Mesenchymal stem cell (in vitro differentiated cells and primary cell): ENCODE measurements at regions not wholly inside any gene's neighbourhood (a gene's known extent, or its start where the extent isn't known, plus 50 kb on each side); places are given as distances from the start of the nearest gene placed in this dataset.
"Not testable (repeated sequence)": the region's sequence is repeated elsewhere in the genome, so short reads cannot be mapped to it uniquely, and the experiment has no call there.

Source experiments
- DNase-seq: peaks from one replicate; pipeline ENCODE4 v3.0.0-alpha.2; 2013
- H2AFZ ChIP-seq: one replicate; pipeline ENCODE4 v1.6.1; 2013; ENCODE audit warnings: low read depth, mild to moderate bottlenecking, control low read depth, inconsistent platforms, low read length, moderate library complexity
- H2AK5ac ChIP-seq: 2 replicates; pipeline ENCODE4 v1.6.1; 2013; ENCODE audit warnings: low read length, moderate library complexity, mild to moderate bottlenecking, inconsistent platforms; ENCODE audit not compliant: severe bottlenecking
- H2BK120ac ChIP-seq: one replicate; pipeline ENCODE4 v1.6.1; 2013; ENCODE audit warnings: low read depth, mild to moderate bottlenecking, inconsistent platforms, low read length, moderate library complexity
- H2BK12ac ChIP-seq, 2 experiments: one replicate each; pipeline ENCODE4 v1.6.1; 2013; ENCODE audit warnings: inconsistent platforms in 2 of 2, low read length in 2 of 2, mild to moderate bottlenecking in 2 of 2, moderate library complexity in 2 of 2, control low read depth in 1 of 2
- H2BK15ac ChIP-seq: one replicate; pipeline ENCODE4 v1.6.1; 2013; ENCODE audit warnings: mild to moderate bottlenecking, low read depth, inconsistent platforms; ENCODE audit not compliant: poor library complexity, severe bottlenecking
- H2BK5ac ChIP-seq: 2 replicates; pipeline ENCODE4 v1.6.1; 2013; ENCODE audit warnings: low read depth, mild to moderate bottlenecking, low read length, control low read depth, inconsistent platforms; ENCODE audit not compliant: poor library complexity, severe bottlenecking
- H3K14ac ChIP-seq, 2 experiments: one replicate each; pipeline ENCODE4 v1.6.1; 2013; ENCODE audit warnings: inconsistent platforms in 2 of 2, low read length in 2 of 2, control low read depth in 1 of 2, mild to moderate bottlenecking in 1 of 2, moderate library complexity in 1 of 2
- H3K18ac ChIP-seq, 2 experiments: one replicate each; pipeline ENCODE4 v1.6.1; 2013; ENCODE audit warnings: inconsistent platforms in 2 of 2, low read length in 2 of 2, control low read depth in 1 of 2, low read depth in 1 of 2, mild to moderate bottlenecking in 1 of 2
- H3K23ac ChIP-seq, 2 experiments: one replicate each; pipeline ENCODE4 v1.6.1; 2013; ENCODE audit warnings: inconsistent platforms in 2 of 2, low read length in 2 of 2, mild to moderate bottlenecking in 2 of 2, moderate library complexity in 2 of 2, control low read depth in 1 of 2
- H3K27ac ChIP-seq: 2 replicates; pipeline ENCODE4 v1.5.1; 2013; ENCODE audit warnings: mild to moderate bottlenecking, moderate library complexity, low read length, control low read depth, inconsistent platforms; ENCODE audit not compliant: poor library complexity, severe bottlenecking
- H3K27me3 ChIP-seq, 2 experiments: 2 replicates each; pipeline versions ENCODE4 v1.6.1 to v1.7.0; 2013; ENCODE audit warnings: low read length in 2 of 2, mild to moderate bottlenecking in 2 of 2, moderate library complexity in 2 of 2, control low read depth in 1 of 2, inconsistent platforms in 1 of 2; ENCODE audit not compliant: control insufficient read depth in 1 of 2, insufficient read depth in 1 of 2
- H3K36me3 ChIP-seq, 2 experiments: 2 replicates each; pipeline versions ENCODE4 v1.6.1 to v1.7.0; 2013; ENCODE audit warnings: low read length in 2 of 2, control low read depth in 1 of 2, inconsistent platforms in 1 of 2, low read depth in 1 of 2, mild to moderate bottlenecking in 1 of 2; ENCODE audit not compliant: insufficient read depth in 2 of 2, control insufficient read depth in 1 of 2
- H3K4ac ChIP-seq, 2 experiments: one replicate each; pipeline ENCODE4 v1.6.1; 2013; ENCODE audit warnings: inconsistent platforms in 2 of 2, low read length in 2 of 2, mild to moderate bottlenecking in 2 of 2, moderate library complexity in 2 of 2, control low read depth in 1 of 2, low read depth in 1 of 2
- H3K4me1 ChIP-seq: 2 replicates; pipeline ENCODE4 v1.6.1; 2013; ENCODE audit warnings: low read depth, low read length, control low read depth; ENCODE audit not compliant: control insufficient read depth, insufficient read depth
- H3K4me2 ChIP-seq: 2 replicates; pipeline ENCODE4 v1.6.1; 2013; ENCODE audit warnings: low read length, mild to moderate bottlenecking, inconsistent platforms; ENCODE audit not compliant: poor library complexity, severe bottlenecking
- H3K4me3 ChIP-seq, 2 experiments: 2 replicates each; pipeline versions ENCODE4 v1.5.1 to v1.7.0; 2013; ENCODE audit warnings: low read length in 2 of 2, mild to moderate bottlenecking in 2 of 2, control low read depth in 1 of 2, low read depth in 1 of 2; ENCODE audit not compliant: insufficient read depth in 1 of 2
- H3K79me1 ChIP-seq: replicated peaks from 2 replicates; pipeline ENCODE4 v1.6.1; 2013; ENCODE audit warnings: mild to moderate bottlenecking, control low read depth, low read length, inconsistent platforms; ENCODE audit not compliant: poor library complexity, severe bottlenecking
- H3K9ac ChIP-seq: 2 replicates; pipeline ENCODE4 v1.7.0; 2013; ENCODE audit warnings: mild to moderate bottlenecking, low read length, moderate library complexity
- H3K9me3 ChIP-seq: 2 replicates; pipeline ENCODE4 v1.7.0; 2013; ENCODE audit warnings: mild to moderate bottlenecking, low read length; ENCODE audit not compliant: control insufficient read depth
- H4K8ac ChIP-seq: one replicate; pipeline ENCODE4 v1.6.1; 2013; ENCODE audit warnings: inconsistent platforms, mild to moderate bottlenecking, low read length, moderate library complexity
- H4K91ac ChIP-seq: one replicate; pipeline ENCODE4 v1.6.1; 2013; ENCODE audit warnings: mild to moderate bottlenecking, low read length, inconsistent platforms
- WGBS: methylation state at CpG from one replicate; pipeline ENCODE4 v1.1.7; 2013; ENCODE audit warnings: mixed read lengths; 5-methylcytosine and 5-hydroxymethylcytosine counted together

- Histone ChIP-seq H3K27me3 (peaks cover 0 to 5% of the 10 kb centered on the region in 2 experiments), H3K9me3 (no peaks in the 10 kb centered on the region), H2BK15ac (no peak overlapping the region), H3K4me3 (no peak overlapping the region), H3K36me3 (no peaks in the 10 kb centered on the region), H2AK5ac (no peak overlapping the region), H3K23ac (no peak overlapping the region), H3K14ac (no peak overlapping the region), H2BK120ac (no peak overlapping the region), H4K91ac (no peak overlapping the region), H3K4me1 (no peaks in the 10 kb centered on the region), H3K27ac (no peak overlapping the region), H3K4me2 (no peak overlapping the region), H4K8ac (no peak overlapping the region), H3K9ac (no peak overlapping the region), H2BK5ac (no peak overlapping the region), H2AFZ (no peak overlapping the region), H3K79me1 (no peaks in the 10 kb centered on the region), H3K18ac (no peak overlapping the region), H3K4ac (no peak overlapping the region), H2BK12ac (no peak overlapping the region)
- 59% methylated on average over 1 of the region's 2 CpGs for WGBS
- no peak for DNase-seq
Observed at GRCh38 chr10:60589376-60589775, 188.9 kb upstream of the CDK1 start.

DNA sequence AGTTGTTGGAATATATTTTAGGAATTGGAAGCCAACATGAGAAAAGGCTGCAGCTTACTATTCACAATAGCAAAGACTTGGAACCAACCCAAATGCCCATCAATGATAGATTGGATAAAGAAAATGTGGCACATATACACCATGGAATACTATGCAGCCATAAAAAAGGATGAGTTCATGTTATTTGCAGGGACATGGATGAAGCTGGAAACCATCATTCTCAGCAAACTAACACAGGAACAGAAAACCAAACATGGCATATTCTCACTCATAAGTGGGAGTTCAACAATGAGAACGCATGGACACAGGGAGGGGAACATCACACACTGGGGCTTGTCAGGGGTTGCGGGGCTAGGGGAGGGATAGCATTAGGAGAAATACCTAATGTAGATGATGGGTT is 192.1 kb upstream of the ANK3 start:
- H3K27ac ChIP-seq, H3K23ac ChIP-seq, H3K27me3 ChIP-seq, H2BK15ac ChIP-seq, H4K91ac ChIP-seq, H3K4me3 ChIP-seq, H2BK5ac ChIP-seq, H2BK120ac ChIP-seq, H3K36me3 ChIP-seq, H4K8ac ChIP-seq, H3K4ac ChIP-seq, H2AFZ ChIP-seq, H3K9ac ChIP-seq, H2BK12ac ChIP-seq, H3K79me1 ChIP-seq, H3K18ac ChIP-seq, H3K14ac ChIP-seq, H2AK5ac ChIP-seq, H3K4me1 ChIP-seq, DNase-seq, H3K4me2 ChIP-seq, H3K9me3 ChIP-seq: not testable (repeated sequence)
- whole genome bisulfite sequencing: 93% methylated on average over 2 of the region's 2 CpGs

DNA sequence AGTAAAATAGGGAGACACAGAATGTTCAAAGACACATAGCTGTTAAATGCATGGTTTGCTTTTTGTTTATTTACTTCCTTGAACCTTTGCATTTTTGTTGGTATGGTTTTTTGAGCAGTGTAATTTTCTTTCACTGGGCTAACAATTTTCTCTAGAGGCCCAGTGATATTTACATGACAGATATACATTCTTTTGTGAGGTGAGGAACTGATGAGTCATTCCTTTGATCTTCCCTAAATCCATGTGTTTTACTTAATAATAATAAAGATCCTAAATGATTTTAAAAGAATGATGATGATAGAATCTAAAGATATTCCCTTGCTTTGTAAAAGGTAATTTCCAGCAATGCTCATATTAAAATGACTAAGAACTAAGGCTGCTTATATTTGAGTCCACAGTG is 188.5 kb upstream of the ANK3 start:
- H4K8ac ChIP-seq: no peak overlapping the region
- H4K91ac ChIP-seq: no peak overlapping the region
- H3K14ac ChIP-seq: no peak overlapping the region
- no peak for DNase-seq
- H2AFZ ChIP-seq: no peak overlapping the region
- no peaks in the 10 kb centered on the region for H3K9me3 ChIP-seq
- no peak overlapping the region for H2BK15ac ChIP-seq
- H3K36me3 ChIP-seq: no peaks in the 10 kb centered on the region
- H3K9ac ChIP-seq: no peak overlapping the region
- H3K27ac ChIP-seq: no peak overlapping the region
- H2BK12ac ChIP-seq: no peak overlapping the region
- H3K4me3 ChIP-seq: no peak overlapping the region
- H3K23ac ChIP-seq: no peak overlapping the region
- H2AK5ac ChIP-seq: no peak overlapping the region
- H3K18ac ChIP-seq: no peak overlapping the region
- no peak overlapping the region for H3K4ac ChIP-seq
- H3K4me1 ChIP-seq: peaks cover 3% of the 10 kb centered on the region
- no peaks in the 10 kb centered on the region for H3K27me3 ChIP-seq
- no peak overlapping the region for H2BK5ac ChIP-seq
- no peak overlapping the region for H3K4me2 ChIP-seq
- H3K79me1 ChIP-seq: no peaks in the 10 kb centered on the region
- H2BK120ac ChIP-seq: no peak overlapping the region

GRCh38 chr10:60576130-60577069 is 186.7 kb upstream of the ANK3 start:
- no peak overlapping the region for H3K4me2 ChIP-seq
- H3K27ac ChIP-seq: no peak overlapping the region
- no peak overlapping the region for H2BK120ac ChIP-seq
- no peak overlapping the region for H3K4ac ChIP-seq
- no peak overlapping the region for H4K8ac ChIP-seq
- no peak overlapping the region for H2BK15ac ChIP-seq
- H3K14ac ChIP-seq: no peak overlapping the region
- DNase-seq: no peak
- H2AFZ ChIP-seq: no peak overlapping the region
- H3K36me3 ChIP-seq: no peaks in the 10 kb centered on the region
- H3K27me3 ChIP-seq: no peaks in the 10 kb centered on the region
- H3K4me1 ChIP-seq: peaks cover 3% of the 10 kb centered on the region
- H3K79me1 ChIP-seq: no peaks in the 10 kb centered on the region
- H4K91ac ChIP-seq: no peak overlapping the region
- H3K18ac ChIP-seq: no peak overlapping the region
- no peak overlapping the region for H3K23ac ChIP-seq
- no peak overlapping the region for H2BK12ac ChIP-seq
- H2BK5ac ChIP-seq: no peak overlapping the region
- no peak overlapping the region for H3K9ac ChIP-seq
- 82% methylated on average over 2 of the region's 6 CpGs for WGBS
- no peak overlapping the region for H2AK5ac ChIP-seq
- no peaks in the 10 kb centered on the region for H3K9me3 ChIP-seq
- no peak overlapping the region for H3K4me3 ChIP-seq
